Bronchial epithelial cell (primary cell): ENCODE measurements at regions not wholly inside any gene's neighbourhood (a gene's known extent, or its start where the extent isn't known, plus 50 kb on each side); places are given as distances from the start of the nearest gene placed in this dataset.
"Not testable (repeated sequence)": the region's sequence is repeated elsewhere in the genome, so short reads cannot be mapped to it uniquely, and the experiment has no call there.

Source experiments
- DNase-seq: peaks from one replicate; pipeline ENCODE4 v3.0.0-alpha.2; 2010; ENCODE audit warnings: low read depth
- FAIRE-seq: peaks from 2 replicates; lab custom pipeline; 2011; peaks lifted over from hg19 to GRCh38; lab: Jason Lieb, UNC
- H3K27me3 ChIP-seq: 2 replicates; pipeline ENCODE4 v1.5.1; 2011; ENCODE audit warnings: low read length; ENCODE audit not compliant: control insufficient read depth, insufficient read depth
- H3K36me3 ChIP-seq: 2 replicates; pipeline ENCODE4 v1.5.1; 2011; ENCODE audit warnings: low read length; ENCODE audit not compliant: control insufficient read depth, insufficient read depth
- H3K4me3 ChIP-seq: 2 replicates; pipeline ENCODE4 v1.5.1; 2011; ENCODE audit warnings: mild to moderate bottlenecking, low read depth, low read length, control low read depth
- TF ChIP-seq, protein P1 (sequence below): IDR thresholded peaks from 2 replicates; pipeline ENCODE4 v1.5.1; 2011; ENCODE audit warnings: mild to moderate bottlenecking, moderate library complexity, low read length, control low read depth, inconsistent platforms; ENCODE audit not compliant: insufficient read depth, severe bottlenecking

DNA sequence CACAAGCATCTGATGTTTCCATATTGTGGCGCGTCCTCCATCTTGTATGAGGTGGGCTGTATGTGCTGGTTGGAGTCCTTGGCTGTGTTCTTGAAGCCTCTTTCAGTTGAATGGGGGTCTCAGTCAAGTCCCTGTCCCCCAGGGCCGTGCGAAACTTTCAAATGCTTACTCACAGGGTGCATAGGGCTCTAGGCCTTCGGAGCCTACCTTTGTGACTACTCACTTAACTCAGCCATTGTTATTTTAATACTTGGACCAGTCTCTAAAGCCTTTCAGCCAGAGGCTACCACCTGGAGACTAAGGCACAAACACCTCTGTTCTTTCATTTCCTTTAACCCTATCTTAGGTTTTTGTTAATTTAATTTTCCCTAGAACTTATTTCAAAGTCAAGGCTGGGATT lies 785.9 kb downstream of the GATA3 start:
- FAIRE-seq, result no peak
- no peaks in the 10 kb centered on the region for H3K36me3 ChIP-seq
- TF ChIP-seq, protein P1, sequence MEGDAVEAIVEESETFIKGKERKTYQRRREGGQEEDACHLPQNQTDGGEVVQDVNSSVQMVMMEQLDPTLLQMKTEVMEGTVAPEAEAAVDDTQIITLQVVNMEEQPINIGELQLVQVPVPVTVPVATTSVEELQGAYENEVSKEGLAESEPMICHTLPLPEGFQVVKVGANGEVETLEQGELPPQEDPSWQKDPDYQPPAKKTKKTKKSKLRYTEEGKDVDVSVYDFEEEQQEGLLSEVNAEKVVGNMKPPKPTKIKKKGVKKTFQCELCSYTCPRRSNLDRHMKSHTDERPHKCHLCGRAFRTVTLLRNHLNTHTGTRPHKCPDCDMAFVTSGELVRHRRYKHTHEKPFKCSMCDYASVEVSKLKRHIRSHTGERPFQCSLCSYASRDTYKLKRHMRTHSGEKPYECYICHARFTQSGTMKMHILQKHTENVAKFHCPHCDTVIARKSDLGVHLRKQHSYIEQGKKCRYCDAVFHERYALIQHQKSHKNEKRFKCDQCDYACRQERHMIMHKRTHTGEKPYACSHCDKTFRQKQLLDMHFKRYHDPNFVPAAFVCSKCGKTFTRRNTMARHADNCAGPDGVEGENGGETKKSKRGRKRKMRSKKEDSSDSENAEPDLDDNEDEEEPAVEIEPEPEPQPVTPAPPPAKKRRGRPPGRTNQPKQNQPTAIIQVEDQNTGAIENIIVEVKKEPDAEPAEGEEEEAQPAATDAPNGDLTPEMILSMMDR, result no peak
- no peak overlapping the region for H3K4me3 ChIP-seq
- no peak for DNase-seq
- H3K27me3 ChIP-seq, result no peaks in the 10 kb centered on the region

DNA sequence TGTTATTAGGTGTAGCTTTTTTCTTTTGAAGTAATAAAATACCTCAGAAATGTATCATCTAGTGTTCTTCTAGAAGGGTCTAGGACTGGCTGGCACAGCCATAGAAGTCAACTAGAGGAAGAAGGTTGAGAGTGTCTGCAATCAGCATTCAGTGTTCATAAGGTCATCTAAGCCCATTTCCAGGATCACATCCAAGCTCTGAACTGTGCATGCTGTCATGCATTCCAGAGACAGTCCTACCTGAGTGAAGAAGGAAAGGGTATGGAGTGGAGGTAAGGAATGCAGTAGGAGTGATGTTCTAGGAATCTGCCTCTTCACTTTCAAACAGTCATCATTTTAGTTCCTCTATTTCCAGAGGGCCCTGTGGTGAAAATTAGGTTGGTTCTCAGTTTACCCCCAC lies 789.7 kb downstream of the GATA3 start:
- Histone ChIP-seq H3K27me3 (no peaks in the 10 kb centered on the region), H3K36me3 (no peaks in the 10 kb centered on the region), H3K4me3 (no peak overlapping the region)
- DNase-seq, result no peak
- FAIRE-seq, result no peak
- TF ChIP-seq, protein P1, result no peak

DNA sequence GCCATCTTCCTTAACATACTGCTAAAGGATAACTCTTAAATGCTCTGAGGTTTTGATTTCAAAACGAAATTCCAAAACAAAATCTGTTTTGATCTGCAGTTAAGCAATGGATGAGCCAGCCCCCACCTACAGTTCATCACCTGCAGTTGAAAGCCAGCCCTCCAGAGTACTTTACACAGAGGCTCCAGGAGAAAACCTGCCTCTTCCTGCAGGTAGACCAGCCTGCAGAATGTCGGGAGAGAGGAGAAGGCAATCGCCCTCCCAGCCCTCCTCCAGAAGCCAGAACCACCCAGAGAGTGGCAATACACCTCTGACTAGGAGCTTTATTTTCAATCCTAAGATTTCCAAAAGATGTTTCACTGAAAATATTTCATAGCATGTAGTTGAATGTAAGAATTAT lies 798.1 kb downstream of the GATA3 start:
- Histone ChIP-seq H3K36me3 (no peaks in the 10 kb centered on the region), H3K4me3 (no peak overlapping the region), H3K27me3 (no peaks in the 10 kb centered on the region)
- DNase-seq (no peak), FAIRE-seq (no peak)
- TF ChIP-seq, protein P1, result no peak

DNA sequence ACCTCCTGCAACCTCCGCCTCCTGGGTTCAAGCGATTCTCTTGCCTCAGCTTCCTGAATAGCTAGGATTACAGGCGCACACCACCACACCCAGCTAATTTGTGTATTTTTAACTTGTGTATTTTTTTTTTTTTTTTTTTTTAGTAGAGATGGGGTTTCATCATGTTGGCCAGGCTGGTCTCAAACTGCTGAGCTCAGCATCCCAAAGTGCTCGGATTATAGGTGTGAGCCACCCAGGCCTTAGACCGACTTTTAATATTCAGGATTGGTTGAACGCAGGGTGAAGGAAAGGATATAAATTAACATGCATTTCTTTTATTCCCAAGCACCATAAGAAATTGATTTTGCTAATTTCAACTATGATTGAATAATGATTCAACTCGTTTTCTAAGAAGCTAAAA lies 798.6 kb downstream of the GATA3 start:
- no peaks in the 10 kb centered on the region for H3K36me3 ChIP-seq
- TF ChIP-seq, protein P1, result no peak
- no peak overlapping the region for H3K4me3 ChIP-seq
- DNase-seq, result no peak
- H3K27me3 ChIP-seq, result no peaks in the 10 kb centered on the region
- FAIRE-seq, result no peak

DNA sequence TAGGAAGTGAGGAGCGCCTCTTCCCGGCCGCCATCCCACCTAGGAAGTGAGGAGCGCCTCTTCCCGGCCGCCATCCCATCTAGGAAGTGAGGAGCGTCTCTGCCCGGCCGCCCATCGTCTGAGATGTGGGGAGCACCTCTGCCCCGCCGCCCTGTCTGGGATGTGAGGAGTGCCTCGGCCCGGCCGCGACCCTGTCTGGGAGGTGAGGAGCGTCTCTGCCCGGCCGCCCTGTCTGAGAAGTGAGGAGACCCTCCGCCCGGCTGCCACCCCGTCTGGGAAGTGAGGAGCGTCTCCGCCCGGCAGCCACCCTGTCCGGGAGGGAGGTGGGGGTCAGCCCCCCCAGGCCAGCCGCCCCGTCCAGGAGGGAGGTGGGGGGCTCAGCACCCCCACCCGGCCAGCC lies 814.4 kb downstream of the GATA3 start:
- FAIRE-seq, H3K36me3 ChIP-seq, H3K4me3 ChIP-seq, DNase-seq, H3K27me3 ChIP-seq: not testable (repeated sequence)

DNA sequence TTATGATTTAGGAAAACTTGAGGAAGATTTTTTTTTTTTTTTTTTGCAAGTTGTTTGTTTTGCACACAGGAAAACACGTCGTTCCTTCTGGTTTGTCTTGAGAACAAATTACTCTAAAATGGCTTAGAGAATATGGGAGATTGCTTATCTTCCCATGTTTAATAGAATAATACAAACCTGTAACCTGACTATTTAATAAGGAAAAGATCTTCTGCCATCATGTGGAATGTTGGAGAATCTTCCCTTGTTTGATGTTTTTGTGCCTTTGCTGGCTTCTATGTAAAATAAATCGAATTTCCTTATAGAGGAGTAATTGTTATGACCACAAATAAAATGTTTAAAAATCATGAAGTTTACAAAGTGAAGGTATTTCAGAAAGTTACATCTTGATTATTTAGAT lies 818.8 kb downstream of the GATA3 start:
- Histone ChIP-seq H3K4me3 (no peak overlapping the region), H3K36me3 (no peaks in the 10 kb centered on the region), H3K27me3 (no peaks in the 10 kb centered on the region)
- TF ChIP-seq, protein P1, result peak; percentile 28
- FAIRE-seq (no peak), DNase-seq (peak; percentile 60)
